Smooth muscle cell (in vitro differentiated cells): ENCODE measurements at regions not wholly inside any gene's neighbourhood (a gene's known extent, or its start where the extent isn't known, plus 50 kb on each side); places are given as distances from the start of the nearest gene placed in this dataset.

Experiments
- DNase-seq: peaks from one replicate; lab custom pipeline; 2025; ENCODE audit not compliant: unreplicated experiment; lab: John Stamatoyannopoulos, UW
- H2AFZ ChIP-seq: fragments of 200-600 bp; sonication (generic); 2 replicates; pipeline ENCODE4 v1.6.0; 2016; ENCODE audit warnings: antibody characterized with exemption, low read depth, mild to moderate bottlenecking
- H3F3A ChIP-seq: fragments of 200-600 bp; sonication (generic); 2 replicates; pipeline ENCODE4 v1.6.0; 2017; ENCODE audit warnings: antibody characterized with exemption, low read depth
- H3K27ac ChIP-seq: fragments of 200-600 bp; sonication (generic); 2 replicates; pipeline ENCODE4 v1.5.1; 2016; ENCODE audit warnings: low read depth, mild to moderate bottlenecking
- H3K27me3 ChIP-seq: fragments of 200-600 bp; sonication (generic); 2 replicates; pipeline ENCODE4 v1.6.1; 2016; ENCODE audit warnings: low read depth, mild to moderate bottlenecking
- H3K36me3 ChIP-seq: fragments of 200-600 bp; sonication (generic); 2 replicates; pipeline ENCODE4 v1.5.1; 2016; ENCODE audit warnings: low read depth
- H3K4me1 ChIP-seq: fragments of 200-600 bp; sonication (generic); 2 replicates; pipeline ENCODE4 v1.5.1; 2016; ENCODE audit warnings: low read depth
- H3K4me2 ChIP-seq: fragments of 200-600 bp; sonication (generic); 2 replicates; pipeline ENCODE4 v1.6.0; 2016; ENCODE audit warnings: mild to moderate bottlenecking
- H3K4me3 ChIP-seq: fragments of 200-600 bp; sonication (generic); 2 replicates; pipeline ENCODE4 v1.5.1; 2016; ENCODE audit warnings: mild to moderate bottlenecking
- H3K79me2 ChIP-seq: fragments of 200-600 bp; sonication (generic); 2 replicates; pipeline ENCODE4 v1.6.0; 2016; ENCODE audit warnings: low read depth, mild to moderate bottlenecking
- H3K9ac ChIP-seq: fragments of 200-600 bp; sonication (generic); 2 replicates; pipeline ENCODE4 v1.6.0; 2016; ENCODE audit warnings: low read depth
- H3K9me3 ChIP-seq: fragments of 200-600 bp; sonication (generic); replicated peaks from 2 replicates; pipeline ENCODE4 v1.5.1; 2016; ENCODE audit warnings: low read depth
- H4K20me1 ChIP-seq: fragments of 200-600 bp; sonication (generic); 2 replicates; pipeline ENCODE4 v1.6.0; 2016; ENCODE audit warnings: low read depth
- WGBS: methylation state at CpG from one replicate; pipeline ENCODE4 v1.1.7; 2016; ENCODE audit warnings: low lambda C conversion rate; 5-methylcytosine and 5-hydroxymethylcytosine counted together
- TF ChIP-seq, protein P1 (sequence below): fragments of 200-600 bp; sonication (generic); IDR thresholded peaks from 2 replicates; pipeline ENCODE4 v1.5.1; 2017; ENCODE audit warnings: borderline replicate concordance, mild to moderate bottlenecking, antibody characterized with exemption; ENCODE audit not compliant: insufficient read depth, poor library complexity, severe bottlenecking

DNA sequence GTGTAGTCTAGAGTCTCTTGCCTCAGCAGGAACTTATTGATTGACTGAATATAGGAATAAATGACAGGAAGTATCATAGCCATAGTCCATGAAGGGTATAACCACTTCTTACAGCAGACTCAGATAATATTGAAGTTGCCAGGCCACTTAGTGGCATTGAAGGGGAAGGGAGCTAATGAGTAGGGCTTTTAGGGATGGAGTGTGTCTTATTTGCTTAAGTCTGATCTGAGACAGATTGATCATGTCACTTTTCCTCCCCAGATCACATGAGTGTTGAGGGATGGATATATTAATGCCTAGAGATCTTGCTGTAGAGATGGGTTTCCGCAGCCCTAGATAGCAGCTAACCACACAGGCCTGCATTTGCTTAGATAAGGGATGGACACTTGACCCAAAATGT, 62.2 kb upstream of the NBEA start:
- no peak overlapping the region for H3K27ac ChIP-seq
- no peak overlapping the region for H3K9ac ChIP-seq
- no peaks in the 10 kb centered on the region for H4K20me1 ChIP-seq
- no peaks in the 10 kb centered on the region for H3K79me2 ChIP-seq
- 89% methylated on average over 1 of the region's 1 CpG for WGBS
- H3K4me2 ChIP-seq = no peak overlapping the region
- H2AFZ ChIP-seq = no peak overlapping the region
- H3F3A ChIP-seq = no peaks in the 10 kb centered on the region
- H3K9me3 ChIP-seq = no peaks in the 10 kb centered on the region
- no peaks in the 10 kb centered on the region for H3K27me3 ChIP-seq
- no peaks in the 10 kb centered on the region for H3K36me3 ChIP-seq
- no peak for DNase-seq
- no peaks in the 10 kb centered on the region for H3K4me1 ChIP-seq
- H3K4me3 ChIP-seq = no peak overlapping the region
- TF ChIP-seq, protein P1, sequence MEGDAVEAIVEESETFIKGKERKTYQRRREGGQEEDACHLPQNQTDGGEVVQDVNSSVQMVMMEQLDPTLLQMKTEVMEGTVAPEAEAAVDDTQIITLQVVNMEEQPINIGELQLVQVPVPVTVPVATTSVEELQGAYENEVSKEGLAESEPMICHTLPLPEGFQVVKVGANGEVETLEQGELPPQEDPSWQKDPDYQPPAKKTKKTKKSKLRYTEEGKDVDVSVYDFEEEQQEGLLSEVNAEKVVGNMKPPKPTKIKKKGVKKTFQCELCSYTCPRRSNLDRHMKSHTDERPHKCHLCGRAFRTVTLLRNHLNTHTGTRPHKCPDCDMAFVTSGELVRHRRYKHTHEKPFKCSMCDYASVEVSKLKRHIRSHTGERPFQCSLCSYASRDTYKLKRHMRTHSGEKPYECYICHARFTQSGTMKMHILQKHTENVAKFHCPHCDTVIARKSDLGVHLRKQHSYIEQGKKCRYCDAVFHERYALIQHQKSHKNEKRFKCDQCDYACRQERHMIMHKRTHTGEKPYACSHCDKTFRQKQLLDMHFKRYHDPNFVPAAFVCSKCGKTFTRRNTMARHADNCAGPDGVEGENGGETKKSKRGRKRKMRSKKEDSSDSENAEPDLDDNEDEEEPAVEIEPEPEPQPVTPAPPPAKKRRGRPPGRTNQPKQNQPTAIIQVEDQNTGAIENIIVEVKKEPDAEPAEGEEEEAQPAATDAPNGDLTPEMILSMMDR = no peak

DNA sequence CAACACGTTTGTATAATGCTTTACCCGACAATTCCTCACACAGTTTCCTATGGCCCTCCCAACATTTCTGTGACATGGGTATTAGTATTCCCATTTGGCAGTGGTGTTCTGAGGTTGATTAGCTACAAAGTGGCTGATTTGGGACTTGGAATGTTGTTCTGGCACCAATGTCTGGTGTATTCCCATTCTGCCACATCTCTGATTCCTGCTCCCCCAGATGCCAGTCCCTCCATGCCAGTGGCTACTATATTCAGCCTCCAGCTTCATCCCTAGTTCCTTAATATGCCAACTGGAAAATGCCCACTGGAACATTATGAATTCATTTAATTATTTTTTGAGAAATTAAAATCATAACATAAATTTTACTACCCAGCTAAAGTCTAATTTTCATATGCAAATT, 60.6 kb upstream of the NBEA start:
- Histone ChIP-seq H2AFZ (no peak overlapping the region), H3K4me3 (no peak overlapping the region), H3K36me3 (no peaks in the 10 kb centered on the region), H4K20me1 (no peaks in the 10 kb centered on the region), H3K27me3 (no peaks in the 10 kb centered on the region), H3K27ac (no peak overlapping the region), H3K4me2 (no peak overlapping the region), H3K9me3 (no peaks in the 10 kb centered on the region), H3F3A (no peaks in the 10 kb centered on the region), H3K9ac (no peak overlapping the region), H3K79me2 (no peaks in the 10 kb centered on the region), H3K4me1 (no peaks in the 10 kb centered on the region)
- no peak for DNase-seq
- WGBS = 90% methylated on average over 2 of the region's 2 CpGs
- TF ChIP-seq, protein P1 = no peak

DNA sequence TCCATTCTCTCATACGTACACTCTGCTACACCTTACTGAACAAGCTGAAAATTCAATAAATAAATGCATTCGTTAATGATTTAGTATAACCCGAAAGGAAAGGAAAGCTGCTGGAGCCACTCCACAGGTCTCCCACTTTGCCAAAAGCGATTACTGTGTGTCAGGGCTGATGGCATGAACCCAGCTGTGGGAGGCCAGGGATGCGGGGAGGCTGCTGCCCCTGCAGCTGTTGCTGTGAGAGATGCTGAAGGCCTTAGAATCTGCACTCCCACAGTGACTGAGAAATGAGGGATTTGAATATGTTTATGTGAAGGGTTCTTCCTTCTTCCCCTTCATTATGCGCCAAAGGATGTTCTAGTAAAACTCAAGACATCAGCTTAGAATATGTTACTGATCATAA, 58.7 kb upstream of the NBEA start:
- Histone ChIP-seq H3K4me2 (no peak overlapping the region), H2AFZ (no peak overlapping the region), H3K9me3 (no peaks in the 10 kb centered on the region), H3K4me3 (no peak overlapping the region), H4K20me1 (no peaks in the 10 kb centered on the region), H3K36me3 (no peaks in the 10 kb centered on the region), H3K9ac (no peak overlapping the region), H3K79me2 (no peaks in the 10 kb centered on the region), H3K27me3 (no peaks in the 10 kb centered on the region), H3K27ac (no peak overlapping the region), H3F3A (no peaks in the 10 kb centered on the region), H3K4me1 (no peaks in the 10 kb centered on the region)
- TF ChIP-seq, protein P1 = no peak
- no peak for DNase-seq
- WGBS = 88% methylated on average over 6 of the region's 6 CpGs

DNA sequence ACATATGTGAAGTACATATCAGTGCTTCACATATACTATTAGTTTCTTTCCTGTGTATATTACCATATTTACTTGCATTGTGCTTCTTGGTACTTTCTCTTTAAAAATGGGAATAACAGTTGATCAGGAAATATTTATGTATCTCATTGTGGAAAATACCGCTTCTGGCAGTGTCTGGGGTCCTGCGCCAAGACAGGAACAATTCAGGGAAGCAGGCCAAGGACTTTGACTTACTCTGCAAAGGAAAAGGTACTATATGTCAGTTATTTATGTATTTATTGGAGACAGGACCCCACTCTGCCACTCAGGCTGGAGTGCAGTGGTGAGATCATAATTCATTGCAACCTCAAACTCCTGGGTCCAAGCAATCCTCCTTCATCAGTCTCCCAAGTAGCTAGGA, 57.7 kb upstream of the NBEA start:
- Histone ChIP-seq H3K36me3 (no peaks in the 10 kb centered on the region), H3F3A (no peaks in the 10 kb centered on the region), H4K20me1 (no peaks in the 10 kb centered on the region), H3K4me1 (no peaks in the 10 kb centered on the region), H3K4me3 (no peak overlapping the region), H2AFZ (no peak overlapping the region), H3K27ac (no peak overlapping the region), H3K79me2 (no peaks in the 10 kb centered on the region), H3K4me2 (no peak overlapping the region), H3K27me3 (no peaks in the 10 kb centered on the region), H3K9ac (no peak overlapping the region), H3K9me3 (no peaks in the 10 kb centered on the region)
- DNase-seq = no peak
- TF ChIP-seq, protein P1 = no peak
- 98% methylated on average over 2 of the region's 2 CpGs for WGBS
